PC-3 (cell line): ENCODE measurements at regions not wholly inside any gene's neighbourhood (a gene's known extent, or its start where the extent isn't known, plus 50 kb on each side); places are given as distances from the start of the nearest gene placed in this dataset.

Experiments used
- ATAC-seq: fragments of 200-7000 bp; cut with Tn5 transposase; 2 replicates; pipeline ENCODE4 v1.9.1; 2020; ENCODE audit warnings: mild to moderate bottlenecking, moderate library complexity
- BruUV-seq: library from RNA; stranded (reverse); fragments of 400-500 nt; replicated peaks from 2 replicates; lab custom pipeline; 2021; lab: Mats Ljungman, UMichigan
- CTCF ChIA-PET: fragments of 300-600 bp; sonication (Branson Sonifier 250); formaldehyde crosslinking; loops from one replicate; lab custom pipeline; 2022; ENCODE audit warnings: antibody characterized with exemption; lab: Charles Lee
- POLR2A ChIA-PET: fragments of 300-600 bp; sonication (Branson Sonifier 250); formaldehyde crosslinking; loops from one replicate; lab custom pipeline; 2022; ENCODE audit warnings: antibody characterized with exemption; ENCODE audit not compliant: unreplicated experiment; lab: Charles Lee
- DNase-seq: peaks from one replicate; pipeline ENCODE4 v3.0.0-alpha.2; 2015
- H2AFZ ChIP-seq: fragments of 300-600 bp; sonication (generic); 2 replicates; pipeline ENCODE4 v1.6.0; 2016; ENCODE audit warnings: antibody characterized with exemption, low read length
- H3F3A ChIP-seq: fragments of 300-600 bp; sonication (generic); one replicate; pipeline ENCODE4 v1.6.0; 2017; ENCODE audit warnings: antibody characterized with exemption, low read length, control low read depth, mild to moderate bottlenecking; ENCODE audit not compliant: unreplicated experiment
- H3K27ac ChIP-seq: fragments of 300-600 bp; sonication (generic); 2 replicates; pipeline ENCODE4 v1.5.1; 2016; ENCODE audit warnings: mild to moderate bottlenecking, low read length
- H3K27me3 ChIP-seq: fragments of 300-600 bp; sonication (generic); 2 replicates; pipeline ENCODE4 v1.6.1; 2016; ENCODE audit warnings: low read length, mixed read lengths
- H3K36me3 ChIP-seq: fragments of 300-600 bp; sonication (generic); 2 replicates; pipeline ENCODE4 v1.6.1; 2016; ENCODE audit warnings: low read depth, mixed run types, low read length, mixed read lengths
- H3K4me1 ChIP-seq: fragments of 300-600 bp; sonication (generic); 2 replicates; pipeline ENCODE4 v1.5.1; 2016; ENCODE audit warnings: low read length; ENCODE audit not compliant: insufficient read depth
- H3K4me2 ChIP-seq: fragments of 300-600 bp; sonication (generic); 2 replicates; pipeline ENCODE4 v1.6.0; 2016; ENCODE audit warnings: low read length
- H3K4me3 ChIP-seq: fragments of 300-600 bp; sonication (generic); 2 replicates; pipeline ENCODE4 v1.5.1; 2016; ENCODE audit warnings: mild to moderate bottlenecking, low read length, mixed read lengths
- H3K79me2 ChIP-seq: fragments of 300-600 bp; sonication (generic); 2 replicates; pipeline ENCODE4 v1.6.1; 2017; ENCODE audit warnings: low read length, mixed read lengths
- H3K9ac ChIP-seq: fragments of 300-600 bp; sonication (generic); 2 replicates; pipeline ENCODE4 v1.6.0; 2016; ENCODE audit warnings: mild to moderate bottlenecking, low read length
- H3K9me2 ChIP-seq: fragments of 300-600 bp; sonication (generic); replicated peaks from 2 replicates; pipeline ENCODE4 v1.6.1; 2016; ENCODE audit warnings: mixed run types, low read length, mixed read lengths
- H3K9me3 ChIP-seq: fragments of 300-600 bp; sonication (generic); 2 replicates; pipeline ENCODE4 v1.6.1; 2016; ENCODE audit warnings: low read length, mixed read lengths
- H4K20me1 ChIP-seq: fragments of 300-600 bp; sonication (generic); 2 replicates; pipeline ENCODE4 v1.6.1; 2016; ENCODE audit warnings: low read length, mixed read lengths
- CTCF ChIP-seq: fragments of 300-600 bp; sonication (generic); conservative IDR thresholded peaks from 2 replicates; pipeline ENCODE4 v1.5.1; 2017; ENCODE audit warnings: antibody characterized with exemption, low read depth, mild to moderate bottlenecking, low read length
- EZH2 ChIP-seq: fragments of 300-600 bp; sonication (generic); IDR thresholded peaks from one replicate; pipeline ENCODE4 v1.6.1; 2017; ENCODE audit warnings: antibody characterized with exemption, mild to moderate bottlenecking, low read length; ENCODE audit not compliant: unreplicated experiment
- EZH2phosphoT487 ChIP-seq: fragments of 300-600 bp; sonication (generic); IDR thresholded peaks from 2 replicates; pipeline ENCODE4 v1.6.1; 2018; ENCODE audit warnings: mild to moderate bottlenecking, antibody characterized with exemption, low read length, borderline replicate concordance
- intact Hi-C: fragments of 100-400 bp; cut with micrococcal nuclease; formaldehyde crosslinking; loops from 2 replicates; pipeline ENCODE4 v1.9.0; 2023

- Histone ChIP-seq H3K9me3 (no peaks in the 10 kb centered on the region), H3K4me3 (no peak overlapping the region), H3K79me2 (no peaks in the 10 kb centered on the region), H3F3A (no peaks in the 10 kb centered on the region), H2AFZ (no peak overlapping the region), H3K9ac (no peak overlapping the region), H3K4me2 (no peak overlapping the region), H4K20me1 (no peaks in the 10 kb centered on the region), H3K27ac (no peak overlapping the region), H3K9me2 (no peaks in the 10 kb centered on the region), H3K36me3 (no peaks in the 10 kb centered on the region), H3K27me3 (no peaks in the 10 kb centered on the region), H3K4me1 (no peaks in the 10 kb centered on the region)
- ChIA-PET POLR2A (no interaction called here), CTCF (no interaction called here)
- intact Hi-C loops = no loop called here
- no TSS peak for BruUV-seq
- TF ChIP-seq EZH2 (no peak), CTCF (no peak), EZH2phosphoT487 (no peak)
- DNase-seq (no peak), ATAC-seq (peak; percentile 60)
These were observed 668.3 kb upstream of the CDH18 start for GRCh38 chr5:20656262-20656661.

- no peak overlapping the region for H3K4me2 ChIP-seq
- TF ChIP-seq EZH2 (no peak), CTCF (no peak), EZH2phosphoT487 (no peak)
- H3K9me3 ChIP-seq = no peaks in the 10 kb centered on the region
- H3F3A ChIP-seq = no peaks in the 10 kb centered on the region
- intact Hi-C loops = no loop called here
- BruUV-seq = no TSS peak
- no peaks in the 10 kb centered on the region for H4K20me1 ChIP-seq
- no peak overlapping the region for H3K4me3 ChIP-seq
- CTCF ChIA-PET = no interaction called here
- no peak overlapping the region for H3K27ac ChIP-seq
- no peaks in the 10 kb centered on the region for H3K27me3 ChIP-seq
- H3K9ac ChIP-seq = no peak overlapping the region
- DNase-seq (no peak), ATAC-seq (no peak)
- H2AFZ ChIP-seq = no peak overlapping the region
- no peaks in the 10 kb centered on the region for H3K36me3 ChIP-seq
- POLR2A ChIA-PET = no interaction called here
- no peaks in the 10 kb centered on the region for H3K4me1 ChIP-seq
- no peaks in the 10 kb centered on the region for H3K9me2 ChIP-seq
- no peaks in the 10 kb centered on the region for H3K79me2 ChIP-seq
These were observed 667.2 kb upstream of the CDH18 start for GRCh38 chr5:20655211-20655610.

- CTCF ChIA-PET = no interaction called here
- POLR2A ChIA-PET = no interaction called here
- Histone ChIP-seq H3K4me1 (no peaks in the 10 kb centered on the region), H3K36me3 (no peaks in the 10 kb centered on the region), H2AFZ (no peak overlapping the region), H3K79me2 (no peaks in the 10 kb centered on the region), H3K4me2 (no peak overlapping the region), H3K27ac (no peak overlapping the region), H3K9me3 (no peaks in the 10 kb centered on the region), H4K20me1 (no peaks in the 10 kb centered on the region), H3K27me3 (no peaks in the 10 kb centered on the region), H3K9me2 (no peaks in the 10 kb centered on the region), H3F3A (no peaks in the 10 kb centered on the region), H3K9ac (no peak overlapping the region), H3K4me3 (no peak overlapping the region)
- no peak for DNase-seq
- ATAC-seq = no peak
- no TSS peak for BruUV-seq
- intact Hi-C loops = no loop called here
- TF ChIP-seq EZH2 = no peak
- no peak for TF ChIP-seq CTCF
- no peak for TF ChIP-seq EZH2phosphoT487
These were observed 666.7 kb upstream of the CDH18 start for GRCh38 chr5:20654746-20655145.
